ENCODE measurements at regions not wholly inside any gene's neighbourhood (a gene's known extent, or its start where the extent isn't known, plus 50 kb on each side); places are given as distances from the start of the nearest gene placed in this dataset.

DNA sequence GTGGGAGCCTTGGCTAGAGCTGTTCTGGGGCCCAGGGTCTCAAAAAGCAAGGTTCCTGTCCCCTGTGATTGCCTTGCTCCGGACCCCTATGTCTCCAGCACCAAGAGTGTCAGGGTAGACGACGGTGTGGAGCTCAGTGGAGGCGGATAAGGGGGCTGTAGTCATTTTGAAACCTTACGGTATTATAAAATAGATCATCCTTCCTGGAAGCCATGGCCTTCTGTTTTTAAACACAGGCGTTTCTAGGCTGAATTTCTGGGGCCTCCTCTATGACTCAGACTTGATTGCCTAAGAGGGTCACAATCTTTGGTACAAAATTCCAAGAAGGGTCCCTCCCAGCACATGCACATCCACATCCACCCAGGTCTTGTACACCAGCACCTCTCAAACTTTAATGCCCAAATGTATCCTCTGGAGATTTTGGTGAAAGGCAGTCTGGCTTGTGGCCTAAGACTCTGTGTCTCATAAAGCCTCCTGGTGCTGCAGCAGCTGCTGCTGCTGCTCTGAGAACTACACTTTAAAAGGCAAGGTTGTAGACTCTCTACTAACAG, 70.5 kb upstream of the XCR1 start:
- TF ChIP-seq TOX (CRISPR knock-in tag; IDR thresholded peaks at IDR 0.05; ENCODE audit: borderline replicate concordance) = no peak
- no peak for TF ChIP-seq OSR1 (CRISPR knock-in tag; IDR thresholded peaks at IDR 0.05)
- TF ChIP-seq POU6F1 (CRISPR knock-in tag; IDR thresholded peaks at IDR 0.05; ENCODE audit: borderline replicate concordance, low read depth) = no peak
- no peak for TF ChIP-seq BACH2 (CRISPR knock-in tag; IDR thresholded peaks at IDR 0.05; ENCODE audit: borderline replicate concordance)
- TF ChIP-seq ZFP30 (CRISPR knock-in tag; IDR thresholded peaks at IDR 0.05) = no peak
- TF ChIP-seq ISL1 (CRISPR knock-in tag; IDR thresholded peaks at IDR 0.05) = no peak
- no peak for TF ChIP-seq ESRRG (CRISPR knock-in tag; IDR thresholded peaks at IDR 0.05)
- no peak for TF ChIP-seq GLIS3 (CRISPR knock-in tag; IDR thresholded peaks at IDR 0.05)
- no peak for TF ChIP-seq PPARA (CRISPR knock-in tag; IDR thresholded peaks at IDR 0.05; ENCODE audit: borderline replicate concordance)
- TF ChIP-seq ZNF70 (CRISPR knock-in tag; IDR thresholded peaks at IDR 0.05) = no peak
- TF ChIP-seq CSDC2 (CRISPR knock-in tag; IDR thresholded peaks at IDR 0.05) = no peak
- no peak for TF ChIP-seq RARB (CRISPR knock-in tag; IDR thresholded peaks at IDR 0.05)
- no peak for TF ChIP-seq ZC3H10 (CRISPR knock-in tag; IDR thresholded peaks at IDR 0.05)
- no peak for TF ChIP-seq ZFP3 (CRISPR knock-in tag; IDR thresholded peaks at IDR 0.05)
- TF ChIP-seq TCF4 (CRISPR knock-in tag; IDR thresholded peaks at IDR 0.05; ENCODE audit: borderline replicate concordance) = no peak
- no peak for TF ChIP-seq PATZ1 (CRISPR knock-in tag; IDR thresholded peaks at IDR 0.05; ENCODE audit: borderline replicate concordance)
- no peak for TF ChIP-seq SNAI2 (CRISPR knock-in tag; IDR thresholded peaks at IDR 0.05)
- TF ChIP-seq, protein P1, sequence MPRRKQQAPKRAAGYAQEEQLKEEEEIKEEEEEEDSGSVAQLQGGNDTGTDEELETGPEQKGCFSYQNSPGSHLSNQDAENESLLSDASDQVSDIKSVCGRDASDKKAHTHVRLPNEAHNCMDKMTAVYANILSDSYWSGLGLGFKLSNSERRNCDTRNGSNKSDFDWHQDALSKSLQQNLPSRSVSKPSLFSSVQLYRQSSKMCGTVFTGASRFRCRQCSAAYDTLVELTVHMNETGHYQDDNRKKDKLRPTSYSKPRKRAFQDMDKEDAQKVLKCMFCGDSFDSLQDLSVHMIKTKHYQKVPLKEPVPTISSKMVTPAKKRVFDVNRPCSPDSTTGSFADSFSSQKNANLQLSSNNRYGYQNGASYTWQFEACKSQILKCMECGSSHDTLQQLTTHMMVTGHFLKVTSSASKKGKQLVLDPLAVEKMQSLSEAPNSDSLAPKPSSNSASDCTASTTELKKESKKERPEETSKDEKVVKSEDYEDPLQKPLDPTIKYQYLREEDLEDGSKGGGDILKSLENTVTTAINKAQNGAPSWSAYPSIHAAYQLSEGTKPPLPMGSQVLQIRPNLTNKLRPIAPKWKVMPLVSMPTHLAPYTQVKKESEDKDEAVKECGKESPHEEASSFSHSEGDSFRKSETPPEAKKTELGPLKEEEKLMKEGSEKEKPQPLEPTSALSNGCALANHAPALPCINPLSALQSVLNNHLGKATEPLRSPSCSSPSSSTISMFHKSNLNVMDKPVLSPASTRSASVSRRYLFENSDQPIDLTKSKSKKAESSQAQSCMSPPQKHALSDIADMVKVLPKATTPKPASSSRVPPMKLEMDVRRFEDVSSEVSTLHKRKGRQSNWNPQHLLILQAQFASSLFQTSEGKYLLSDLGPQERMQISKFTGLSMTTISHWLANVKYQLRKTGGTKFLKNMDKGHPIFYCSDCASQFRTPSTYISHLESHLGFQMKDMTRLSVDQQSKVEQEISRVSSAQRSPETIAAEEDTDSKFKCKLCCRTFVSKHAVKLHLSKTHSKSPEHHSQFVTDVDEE (CRISPR knock-in tag; IDR thresholded peaks at IDR 0.05) = no peak
- no peak for ATAC-seq

DNA sequence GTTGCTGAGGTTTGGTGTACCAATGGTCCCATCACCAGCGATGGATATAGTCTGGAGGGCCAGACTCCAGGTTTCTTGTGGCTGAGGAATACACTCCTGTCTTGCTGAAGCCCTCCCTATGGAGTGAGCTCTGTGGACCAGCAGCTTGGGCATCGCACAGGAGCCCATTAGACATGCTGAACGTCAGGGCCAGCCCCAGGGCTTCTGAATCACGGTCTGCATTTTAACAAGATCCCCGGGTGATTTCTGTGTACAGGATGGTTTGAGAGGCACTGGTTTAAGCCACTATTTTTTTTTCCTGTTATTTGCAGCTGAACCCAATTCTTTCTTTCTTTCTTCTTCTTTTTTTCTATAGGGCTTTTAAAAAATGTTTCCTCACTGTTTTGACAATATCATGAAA, 69.5 kb upstream of the XCR1 start:
- no peak for ATAC-seq
- TF ChIP-seq POU6F1 (CRISPR knock-in tag; IDR thresholded peaks at IDR 0.05; ENCODE audit: borderline replicate concordance, low read depth) = no peak

GRCh38 chr3:46096336-46096735, 69.1 kb upstream of the XCR1 start:
- ATAC-seq = no peak
- no peak for TF ChIP-seq ZNF70 (CRISPR knock-in tag; IDR thresholded peaks at IDR 0.05)
- no peak for TF ChIP-seq CSDC2 (CRISPR knock-in tag; IDR thresholded peaks at IDR 0.05)
- TF ChIP-seq ZNF565 (CRISPR knock-in tag; conservative IDR thresholded peaks at IDR 0.05; ENCODE audit: low read depth) = no peak
- no peak for TF ChIP-seq ESRRG (CRISPR knock-in tag; IDR thresholded peaks at IDR 0.05)
- TF ChIP-seq ZFP3 (CRISPR knock-in tag; IDR thresholded peaks at IDR 0.05) = no peak
- TF ChIP-seq ZNF8 (CRISPR knock-in tag; IDR thresholded peaks at IDR 0.05) = no peak
- TF ChIP-seq TCF4 (CRISPR knock-in tag; IDR thresholded peaks at IDR 0.05; ENCODE audit: borderline replicate concordance) = no peak
- TF ChIP-seq OSR1 (CRISPR knock-in tag; IDR thresholded peaks at IDR 0.05) = no peak
- no peak for TF ChIP-seq POU6F1 (CRISPR knock-in tag; IDR thresholded peaks at IDR 0.05; ENCODE audit: borderline replicate concordance, low read depth)
